IMR-90 (cell line): ENCODE measurements at regions not wholly inside any gene's neighbourhood (a gene's known extent, or its start where the extent isn't known, plus 50 kb on each side); places are given as distances from the start of the nearest gene placed in this dataset.

ENCODE experiments used
- ATAC-seq: fragments of 200-7000 bp; cut with Tn5 transposase; 2 replicates; pipeline ENCODE4 v1.9.1; 2020; ENCODE audit warnings: low read depth, mild to moderate bottlenecking, moderate library complexity
- BruUV-seq: library from RNA; stranded (reverse); fragments of 400-500 nt; replicated peaks from 2 replicates; lab custom pipeline; 2021; lab: Mats Ljungman, UMichigan
- CTCF ChIA-PET: fragments of 300-600 bp; formaldehyde crosslinking; extraction: SDS; loops from one replicate; lab custom pipeline; 2021; ENCODE audit warnings: antibody characterized with exemption; lab: Yijun Ruan, JAX
- POLR2A ChIA-PET: fragments of 300-600 bp; sonication (Branson Sonifier 250); formaldehyde crosslinking; loops from one replicate; lab custom pipeline; 2022; ENCODE audit warnings: antibody characterized with exemption; ENCODE audit not compliant: unreplicated experiment; lab: Charles Lee
- DNase-seq: peaks from one replicate; pipeline ENCODE4 v3.0.0; 2013
- H2AFZ ChIP-seq: replicated peaks from 2 replicates; pipeline ENCODE3; 2013; ENCODE audit warnings: low read length, mild to moderate bottlenecking; ENCODE audit not compliant: poor library complexity
- H2AK5ac ChIP-seq: 2 replicates; pipeline ENCODE4 v1.6.1; 2013; ENCODE audit warnings: low read depth, low read length, inconsistent platforms
- H2AK9ac ChIP-seq: replicated peaks from 2 replicates; pipeline ENCODE3; 2013; ENCODE audit warnings: mild to moderate bottlenecking, low read depth, low read length, moderate library complexity; ENCODE audit not compliant: poor library complexity
- H2BK120ac ChIP-seq: 2 replicates; pipeline ENCODE4 v1.6.1; 2013; ENCODE audit warnings: low read depth, low read length, inconsistent platforms
- H2BK15ac ChIP-seq: 3 replicates; pipeline ENCODE4 v1.6.1; 2013; ENCODE audit warnings: low read depth, low read length, inconsistent platforms
- H2BK20ac ChIP-seq: 2 replicates; pipeline ENCODE4 v1.6.1; 2013; ENCODE audit warnings: low read depth, mild to moderate bottlenecking, inconsistent platforms, low read length, moderate library complexity
- H2BK5ac ChIP-seq: 2 replicates; pipeline ENCODE4 v1.6.1; 2013; ENCODE audit warnings: mild to moderate bottlenecking, low read depth, low read length, inconsistent platforms; ENCODE audit not compliant: poor library complexity, severe bottlenecking
- H3K14ac ChIP-seq: replicated peaks from 2 replicates; pipeline ENCODE4 v1.6.1; 2013; ENCODE audit warnings: low read depth, low read length, inconsistent platforms
- H3K18ac ChIP-seq: 2 replicates; pipeline ENCODE4 v1.6.1; 2013; ENCODE audit warnings: low read depth, low read length, control low read depth
- H3K23ac ChIP-seq: 2 replicates; pipeline ENCODE4 v1.6.1; 2013; ENCODE audit warnings: low read depth, low read length, inconsistent platforms
- H3K27ac ChIP-seq: 2 replicates; pipeline ENCODE4 v1.5.1; 2013; ENCODE audit warnings: mild to moderate bottlenecking, control low read depth, low read length; ENCODE audit not compliant: insufficient read depth
- H3K27me3 ChIP-seq: 2 replicates; pipeline ENCODE4 v1.6.1; 2013; ENCODE audit warnings: low read length; ENCODE audit not compliant: control insufficient read depth, insufficient read depth
- H3K36me3 ChIP-seq: 2 replicates; pipeline ENCODE4 v1.6.1; 2013; ENCODE audit warnings: low read length, mixed read lengths; ENCODE audit not compliant: control insufficient read depth, insufficient read depth
- H3K4ac ChIP-seq: 2 replicates; pipeline ENCODE4 v1.6.1; 2013; ENCODE audit warnings: low read depth, low read length, inconsistent platforms
- H3K4me1 ChIP-seq: 2 replicates; pipeline ENCODE4 v1.6.1; 2013; ENCODE audit warnings: low read length, mixed read lengths; ENCODE audit not compliant: control insufficient read depth, insufficient read depth
- H3K4me2 ChIP-seq: 2 replicates; pipeline ENCODE4 v1.6.1; 2013; ENCODE audit warnings: low read depth, mild to moderate bottlenecking, control low read depth, low read length, moderate library complexity
- H3K4me3 ChIP-seq: 2 replicates; pipeline ENCODE4 v1.5.1; 2013; ENCODE audit warnings: low read depth, mild to moderate bottlenecking, control low read depth, low read length, moderate library complexity; ENCODE audit not compliant: insufficient read depth
- H3K56ac ChIP-seq: 2 replicates; pipeline ENCODE4 v1.6.1; 2013; ENCODE audit warnings: low read length, inconsistent platforms; ENCODE audit not compliant: insufficient read depth; ENCODE audit errors: extremely low read depth
- H3K79me1 ChIP-seq, 2 experiments: 2 replicates each; pipeline ENCODE4 v1.6.1; 2013; ENCODE audit warnings: low read length in 2 of 2, inconsistent platforms in 1 of 2, low read depth in 1 of 2
- H3K9ac ChIP-seq: 2 replicates; pipeline ENCODE4 v1.6.1; 2013; ENCODE audit warnings: low read depth, low read length, control low read depth
- H3K9me1 ChIP-seq: 2 replicates; pipeline ENCODE4 v1.6.1; 2013; ENCODE audit warnings: low read length, inconsistent platforms; ENCODE audit not compliant: insufficient read depth
- H3K9me3 ChIP-seq: 2 replicates; pipeline ENCODE4 v1.6.1; 2013; ENCODE audit warnings: low read length; ENCODE audit not compliant: control insufficient read depth, insufficient read depth
- H4K20me1 ChIP-seq: 2 replicates; pipeline ENCODE4 v1.6.1; 2013; ENCODE audit warnings: low read length, inconsistent platforms; ENCODE audit not compliant: insufficient read depth
- H4K5ac ChIP-seq: 2 replicates; pipeline ENCODE4 v1.6.1; 2013; ENCODE audit warnings: mild to moderate bottlenecking, low read depth, low read length, control low read depth
- H4K8ac ChIP-seq, 2 experiments: 2 replicates each; pipeline ENCODE4 v1.6.1; 2013; ENCODE audit warnings: low read depth in 2 of 2, low read length in 2 of 2, control low read depth in 1 of 2, inconsistent platforms in 1 of 2
- H4K91ac ChIP-seq: 2 replicates; pipeline ENCODE4 v1.6.1; 2013; ENCODE audit warnings: low read depth, low read length, inconsistent platforms; ENCODE audit not compliant: insufficient read depth
- ELK1 ChIP-seq: fragments of 150-350 bp; IDR thresholded peaks from 2 replicates; pipeline ENCODE4 v1.6.1; 2016; ENCODE audit warnings: low read depth, mild to moderate bottlenecking, low read length, moderate library complexity, borderline replicate concordance
- MAFK ChIP-seq: IDR thresholded peaks from 2 replicates; pipeline ENCODE4 v1.6.1; 2012; ENCODE audit warnings: low read depth, low read length, improper control_type of control experiment
- POLR2A ChIP-seq: IDR thresholded peaks from 2 replicates; pipeline ENCODE4 v1.6.1; 2012; ENCODE audit warnings: mild to moderate bottlenecking, low read depth, low read length
- WGBS, 2 experiments: methylation state at CpG; one replicate each; pipeline versions ENCODE4 v1.1.5 to v1.1.7; 2013; ENCODE audit warnings: missing lambda C conversion rate in 2 of 2; ENCODE audit not compliant: insufficient read length in 1 of 2; ENCODE audit errors: extremely low coverage in 2 of 2; 5-methylcytosine and 5-hydroxymethylcytosine counted together
- dilution Hi-C: fragments of 300-500 bp; cut with HindIII; formaldehyde crosslinking; loops from one replicate; pipeline ENCODE4 v1.14.3; 2018; ENCODE audit warnings: low sequenced_read_pairs; ENCODE audit not compliant: unreplicated experiment
- in situ Hi-C: fragments of 300-500 bp; cut with MboI; formaldehyde crosslinking; loops from 3 replicates; pipeline ENCODE4 v1.14.3; 2019; ENCODE audit warnings: low sequenced_read_pairs, inconsistent platforms, mixed read lengths
- intact Hi-C: fragments of 100-400 bp; cut with micrococcal nuclease; formaldehyde crosslinking; loops from 2 replicates; pipeline ENCODE4 v1.10.0; 2022

DNA sequence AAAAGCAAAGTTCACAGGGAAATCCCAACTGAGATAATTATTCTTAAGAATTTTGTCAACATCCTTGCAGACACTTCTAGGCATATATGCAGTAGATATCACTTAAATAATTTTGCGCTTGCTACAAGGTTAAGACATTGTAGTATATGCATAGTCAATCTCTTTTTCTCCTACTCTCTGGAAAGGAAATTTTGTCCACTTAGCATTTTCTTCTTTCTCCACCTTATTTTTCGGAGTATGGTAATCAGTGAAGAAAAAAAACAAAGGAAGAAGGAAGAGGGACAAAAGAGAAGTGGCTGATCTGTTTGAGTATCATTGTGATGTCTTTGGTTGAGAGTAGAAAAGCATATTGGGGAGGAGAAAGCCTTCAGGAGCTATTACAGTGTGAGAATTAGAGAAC lies 104.6 kb downstream of the LACC1 start:
- Histone ChIP-seq H2AFZ (no peak overlapping the region), H3K4me1 (no peaks in the 10 kb centered on the region; the same call in 1 of the 2 replicates), H4K91ac (no peak overlapping the region), H3K4me2 (no peak overlapping the region), H3K36me3 (no peaks in the 10 kb centered on the region), H3K9me3 (no peaks in the 10 kb centered on the region), H2BK120ac (no peak overlapping the region), H3K56ac (no peak overlapping the region), H3K18ac (no peak overlapping the region), H2BK15ac (no peak overlapping the region), H3K23ac (no peak overlapping the region), H2AK5ac (no peak overlapping the region), H3K14ac (no peak overlapping the region), H3K9ac (no peak overlapping the region), H2AK9ac (no peak overlapping the region), H3K9me1 (no peaks in the 10 kb centered on the region), H4K20me1 (no peaks in the 10 kb centered on the region), H3K27me3 (peaks cover 15% of the 10 kb centered on the region), H4K8ac (no peak overlapping the region), H3K27ac (no peak overlapping the region), H2BK20ac (no peak overlapping the region), H3K79me1 (no peaks in the 10 kb centered on the region), H3K4ac (no peak overlapping the region), H4K5ac (no peak overlapping the region), H3K4me3 (no peak overlapping the region), H2BK5ac (no peak overlapping the region)
- dilution Hi-C loops (no loop called here), intact Hi-C loops (no loop called here), in situ Hi-C loops (no loop called here)
- no peak for DNase-seq
- ChIA-PET CTCF (no interaction called here), POLR2A (no interaction called here)
- no peak for ATAC-seq
- WGBS, 2 experiments: no CpG with 5 or more reads among the region's 2 CpGs
- BruUV-seq: no TSS peak
- TF ChIP-seq MAFK: peak; percentile 77
- no peak for TF ChIP-seq POLR2A
- TF ChIP-seq ELK1: no peak
